ENCODE measurements at regions not wholly inside any gene's neighbourhood (a gene's known extent, or its start where the extent isn't known, plus 50 kb on each side); places are given as distances from the start of the nearest gene placed in this dataset.
"Not testable (repeated sequence)": the region's sequence is repeated elsewhere in the genome, so short reads cannot be mapped to it uniquely, and the experiment has no call there.

- TF ChIP-seq ZBTB33 (IDR thresholded peaks at IDR 0.05; ENCODE audit: borderline replicate concordance, low read depth); EP300 (IDR thresholded peaks at IDR 0.05; ENCODE audit: borderline replicate concordance in 1 of 2, low read depth in 1 of 2, low read length in 1 of 2); RAD21 (IDR thresholded peaks at IDR 0.05; ENCODE audit: low read length); POLR2AphosphoS5 (IDR thresholded peaks at IDR 0.05; ENCODE audit: low read depth, low read length); CTCF (IDR thresholded peaks at IDR 0.05); NRF1 (IDR thresholded peaks at IDR 0.05; ENCODE audit: low read depth, low read length); RFX5 (IDR thresholded peaks at IDR 0.05; ENCODE audit: low read length); YY1 (IDR thresholded peaks at IDR 0.05; ENCODE audit: low read depth); SMC3 (IDR thresholded peaks at IDR 0.05; ENCODE audit: low read depth, low read length); EZH2phosphoT487 (IDR thresholded peaks at IDR 0.05; ENCODE audit: borderline replicate concordance, low read depth); GABPA (IDR thresholded peaks at IDR 0.05; ENCODE audit: low read depth); FOSL2 (IDR thresholded peaks at IDR 0.05; ENCODE audit: borderline replicate concordance, low read depth); REST (IDR thresholded peaks at IDR 0.05; ENCODE audit: low read depth, low read length): not testable (repeated sequence)
- TF ChIP-seq, protein P1, sequence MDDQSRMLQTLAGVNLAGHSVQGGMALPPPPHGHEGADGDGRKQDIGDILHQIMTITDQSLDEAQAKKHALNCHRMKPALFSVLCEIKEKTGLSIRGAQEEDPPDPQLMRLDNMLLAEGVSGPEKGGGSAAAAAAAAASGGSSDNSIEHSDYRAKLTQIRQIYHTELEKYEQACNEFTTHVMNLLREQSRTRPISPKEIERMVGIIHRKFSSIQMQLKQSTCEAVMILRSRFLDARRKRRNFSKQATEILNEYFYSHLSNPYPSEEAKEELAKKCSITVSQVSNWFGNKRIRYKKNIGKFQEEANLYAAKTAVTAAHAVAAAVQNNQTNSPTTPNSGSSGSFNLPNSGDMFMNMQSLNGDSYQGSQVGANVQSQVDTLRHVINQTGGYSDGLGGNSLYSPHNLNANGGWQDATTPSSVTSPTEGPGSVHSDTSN (IDR thresholded peaks at IDR 0.05): not testable (repeated sequence)
Measured at GRCh38 chr17:30645875-30646274, 168.7 kb downstream of the GOSR1 start.
